ENCODE measurements at regions not wholly inside any gene's neighbourhood (a gene's known extent, or its start where the extent isn't known, plus 50 kb on each side); places are given as distances from the start of the nearest gene placed in this dataset.

DNA sequence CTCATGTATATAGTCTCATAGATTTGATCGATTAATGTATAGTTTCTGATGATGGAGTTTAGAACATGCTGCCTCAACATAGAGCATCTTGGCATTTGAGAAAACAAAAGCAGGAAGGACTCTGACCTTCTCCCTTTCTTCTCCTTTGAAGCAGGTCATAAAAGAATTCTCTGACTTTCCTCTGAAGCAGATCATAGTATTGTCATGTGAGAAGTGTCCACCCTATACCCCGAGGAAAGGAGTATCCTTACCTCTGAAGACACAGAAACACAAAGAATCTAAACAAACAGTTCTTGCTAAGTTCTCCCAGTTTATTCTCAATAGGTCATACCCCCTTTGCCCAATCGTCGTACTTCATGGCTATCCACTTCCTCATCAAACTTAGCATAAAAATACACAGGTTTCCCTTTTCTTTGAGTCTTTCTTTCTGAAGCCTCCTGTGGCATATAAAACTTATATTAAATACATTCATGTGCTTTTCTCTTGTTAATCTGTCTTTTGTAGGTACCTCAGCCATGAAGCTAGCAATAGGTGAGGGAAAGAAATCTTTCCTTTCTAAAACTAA is 194.9 kb downstream of the REEP3 start:
- H3K4me1 ChIP-seq = peaks cover 16% of the 10 kb centered on the region
- H3K27me3 ChIP-seq (ENCODE audit: low read depth) = peaks cover 17% of the 10 kb centered on the region
- in situ Hi-C loops (cut with MboI; ENCODE audit: low sequenced_read_pairs) = loop anchor here (10.0 kb wide), 1 partner anchor 501 kb away; no protein-coding TSS in a partner anchor
- DNase-seq (ENCODE audit: low spot score in 2 of 2) = no peak
- no peaks in the 10 kb centered on the region for H3K9me3 ChIP-seq
- no peaks in the 10 kb centered on the region for H3K36me3 ChIP-seq (replicated peaks)
- no peak overlapping the region for H3K4me3 ChIP-seq

DNA sequence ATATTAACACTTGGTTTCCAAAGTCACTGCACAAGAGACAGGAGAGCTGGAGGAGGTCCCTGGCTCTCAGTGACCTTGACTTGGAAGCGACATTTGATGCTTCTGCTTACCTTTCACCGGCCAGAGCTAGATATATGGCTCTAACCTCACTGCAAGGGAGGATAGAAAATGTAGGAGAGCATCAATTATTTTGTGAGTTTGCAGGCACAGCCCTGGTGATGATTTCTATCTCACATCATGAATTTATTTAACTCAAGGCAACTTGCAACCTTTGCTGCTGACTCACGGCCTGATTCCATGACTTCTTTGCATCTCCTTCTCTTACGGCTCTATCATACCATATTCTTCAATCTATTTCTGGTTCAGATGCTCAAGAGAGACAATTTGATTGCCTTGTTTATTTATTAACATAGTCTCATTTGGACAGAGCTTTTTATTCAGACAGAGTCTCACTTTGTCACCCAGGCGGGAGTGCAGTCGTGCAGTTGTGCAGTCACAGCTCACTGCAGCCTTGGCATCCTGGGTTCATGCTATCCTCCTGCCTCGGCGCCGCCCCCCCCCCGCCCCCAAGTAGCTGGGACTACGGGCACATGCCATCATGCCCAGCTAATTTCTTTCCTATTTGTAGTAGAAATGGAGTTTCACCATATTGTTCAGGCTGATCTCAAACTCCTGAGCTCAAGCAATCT is 196.0 kb downstream of the REEP3 start:
- in situ Hi-C loops (cut with MboI; ENCODE audit: low sequenced_read_pairs) = loop anchor here (10.0 kb wide), 1 partner anchor 502 kb away; no protein-coding TSS in a partner anchor
- no peaks in the 10 kb centered on the region for H3K9me3 ChIP-seq
- H3K4me3 ChIP-seq = no peak overlapping the region
- H3K27me3 ChIP-seq (ENCODE audit: low read depth) = peaks cover 17% of the 10 kb centered on the region
- H3K36me3 ChIP-seq (replicated peaks) = no peaks in the 10 kb centered on the region
- no peak for DNase-seq (ENCODE audit: low spot score in 2 of 2)
- H3K4me1 ChIP-seq = peaks cover 16% of the 10 kb centered on the region

DNA sequence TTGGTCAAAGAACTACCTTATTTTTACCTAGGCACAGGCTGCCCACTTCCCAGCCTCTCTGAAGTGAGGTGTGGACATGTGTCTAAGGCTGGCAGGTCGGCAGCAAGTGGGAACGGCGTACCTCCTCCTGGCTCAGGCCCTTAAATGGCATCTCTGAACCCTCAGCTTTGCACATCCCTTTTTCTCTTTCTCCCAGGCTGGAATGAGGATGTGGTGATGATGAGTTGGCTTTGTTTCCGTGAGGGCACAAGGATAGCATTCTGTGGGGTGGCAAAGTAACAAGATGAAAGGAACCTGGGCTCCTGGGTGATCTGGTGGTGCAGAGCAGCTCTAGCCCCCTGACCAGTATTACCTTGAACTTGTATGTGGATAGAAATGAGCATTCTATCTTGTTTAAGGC is 196.8 kb downstream of the REEP3 start:
- H3K4me1 ChIP-seq = peaks cover 7% of the 10 kb centered on the region
- no peaks in the 10 kb centered on the region for H3K9me3 ChIP-seq
- H3K4me3 ChIP-seq = no peak overlapping the region
- no peaks in the 10 kb centered on the region for H3K36me3 ChIP-seq (replicated peaks)
- DNase-seq (ENCODE audit: low spot score in 2 of 2) = no peak
- in situ Hi-C loops (cut with MboI; ENCODE audit: low sequenced_read_pairs) = loop anchor here (10.0 kb wide), 1 partner anchor 503 kb away; no protein-coding TSS in a partner anchor
- peaks cover 17% of the 10 kb centered on the region for H3K27me3 ChIP-seq (ENCODE audit: low read depth)

DNA sequence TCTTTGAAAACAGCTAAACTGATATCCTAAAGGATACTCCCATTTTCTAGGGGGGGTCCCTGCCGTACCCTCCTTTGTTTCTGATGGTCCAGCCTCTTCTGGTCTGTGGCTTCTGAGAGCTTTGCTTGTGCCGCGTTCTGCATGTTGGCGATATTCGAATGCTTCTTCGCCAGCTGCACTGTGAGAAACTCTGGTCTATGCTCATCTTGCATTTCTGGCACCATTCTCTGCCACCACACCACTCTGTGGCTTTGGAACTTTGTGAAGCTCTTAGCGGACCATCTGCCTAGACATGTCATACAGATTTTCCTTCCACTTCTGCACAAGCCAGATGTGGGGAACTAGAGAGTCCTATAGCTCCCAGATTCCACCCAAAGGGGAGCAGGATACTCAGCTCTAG is 197.2 kb downstream of the REEP3 start:
- Histone ChIP-seq H3K36me3 (replicated peaks) (no peaks in the 10 kb centered on the region), H3K9me3 (no peaks in the 10 kb centered on the region), H3K4me1 (peaks cover 6% of the 10 kb centered on the region; the same call in 1 of the 2 replicates), H3K27me3 (ENCODE audit: low read depth) (peaks cover 17% of the 10 kb centered on the region), H3K4me3 (no peak overlapping the region)
- no peak for DNase-seq (ENCODE audit: low spot score in 2 of 2)
- in situ Hi-C loops (cut with MboI; ENCODE audit: low sequenced_read_pairs) = loop anchor here (10.0 kb wide), 1 partner anchor 504 kb away; no protein-coding TSS in a partner anchor

DNA sequence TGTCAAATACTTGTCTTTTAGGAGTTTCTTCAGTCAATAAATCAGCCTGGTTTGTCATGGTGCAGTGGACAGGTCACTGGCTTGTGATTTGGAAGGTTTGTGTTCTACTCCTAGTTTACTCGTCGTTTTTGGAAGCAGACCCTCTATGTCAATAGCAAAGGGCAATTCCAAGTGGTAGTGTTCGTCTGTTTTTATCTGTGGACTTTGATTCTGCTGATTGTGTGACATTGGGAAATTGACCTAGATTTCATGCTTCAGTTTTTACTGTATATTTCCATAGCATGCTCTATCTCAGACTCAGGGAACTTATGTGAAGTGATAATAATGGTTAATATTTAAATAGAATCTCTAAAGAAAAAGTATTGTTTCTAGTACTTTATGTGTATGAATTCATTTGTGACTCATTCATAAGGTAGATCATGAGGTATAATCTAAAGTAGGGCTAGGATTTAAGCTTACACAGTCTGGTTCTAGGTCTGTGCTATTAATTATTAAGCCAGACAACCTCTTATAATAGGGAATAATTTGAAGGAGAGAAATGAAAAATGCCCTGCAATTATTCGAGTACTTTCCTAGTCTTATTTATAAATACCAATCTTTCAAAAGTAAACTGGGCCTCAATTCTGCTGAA is 198.1 kb downstream of the REEP3 start:
- DNase-seq (ENCODE audit: low spot score in 2 of 2) = no peak
- H3K4me3 ChIP-seq = no peak overlapping the region
- peaks cover 17% of the 10 kb centered on the region for H3K27me3 ChIP-seq (ENCODE audit: low read depth)
- in situ Hi-C loops (cut with MboI; ENCODE audit: low sequenced_read_pairs) = loop anchor here (10.0 kb wide), 1 partner anchor 505 kb away; no protein-coding TSS in a partner anchor
- H3K4me1 ChIP-seq = 0 out of 2 replicates have a peak, but pooled peaks cover 3% of the 10 kb centered on the region
- H3K36me3 ChIP-seq (replicated peaks) = no peaks in the 10 kb centered on the region
- no peaks in the 10 kb centered on the region for H3K9me3 ChIP-seq

DNA sequence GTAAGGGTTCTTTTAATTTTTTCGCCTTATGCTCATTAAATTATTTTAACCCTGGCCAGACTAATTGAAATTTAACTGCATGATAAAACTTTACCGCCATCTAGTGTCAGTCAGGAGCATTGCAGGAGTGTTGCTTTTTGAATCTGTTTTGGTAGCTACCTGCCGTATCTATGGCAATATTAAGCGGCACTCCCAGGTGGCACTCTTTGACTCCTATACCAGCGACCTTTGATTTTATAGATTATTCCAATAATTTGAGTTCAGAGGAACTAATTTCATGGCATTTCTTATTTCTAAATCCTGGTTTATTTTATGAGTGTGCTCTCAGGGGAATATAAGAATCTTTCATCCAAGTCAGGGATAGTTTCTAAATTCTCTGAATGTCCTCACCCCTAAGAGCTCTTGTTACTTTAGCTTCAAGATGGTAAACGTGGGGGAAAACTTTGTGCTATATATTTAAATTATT is 198.9 kb downstream of the REEP3 start:
- Histone ChIP-seq H3K27me3 (ENCODE audit: low read depth) (peaks cover 15% of the 10 kb centered on the region), H3K9me3 (no peaks in the 10 kb centered on the region), H3K4me3 (no peak overlapping the region), H3K4me1 (0 out of 2 replicates have a peak, but pooled peaks cover 3% of the 10 kb centered on the region), H3K36me3 (replicated peaks) (no peaks in the 10 kb centered on the region)
- peak; percentile 48 to 57 for DNase-seq (ENCODE audit: low spot score in 2 of 2)
- in situ Hi-C loops (cut with MboI; ENCODE audit: low sequenced_read_pairs) = loop anchor here (10.0 kb wide), 1 partner anchor 85 kb away; no protein-coding TSS in a partner anchor

DNA sequence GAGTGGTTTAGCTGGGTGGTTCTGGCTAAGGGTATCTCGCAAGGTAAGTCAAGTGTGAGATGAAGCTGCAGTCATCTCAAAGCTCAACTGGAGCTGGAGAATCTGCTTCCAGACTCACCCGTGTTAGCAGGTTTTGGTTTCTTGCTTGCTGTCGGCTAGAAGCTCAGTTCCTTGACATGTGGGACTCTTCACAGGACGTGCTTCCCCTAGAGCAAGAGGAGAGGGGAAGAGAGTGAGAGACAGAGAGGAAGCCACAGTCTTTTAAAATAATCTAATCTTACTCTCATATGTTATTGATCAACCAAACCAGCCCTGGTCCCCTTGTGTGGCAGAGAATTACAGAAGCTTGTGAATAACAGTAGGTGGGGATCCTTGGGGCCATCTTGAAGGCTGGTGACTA is 199.5 kb downstream of the REEP3 start:
- no peaks in the 10 kb centered on the region for H3K9me3 ChIP-seq
- DNase-seq (ENCODE audit: low spot score in 2 of 2) = no peak
- 0 out of 2 replicates have a peak, but pooled peaks cover 3% of the 10 kb centered on the region for H3K4me1 ChIP-seq
- peaks cover 15% of the 10 kb centered on the region for H3K27me3 ChIP-seq (ENCODE audit: low read depth)
- H3K4me3 ChIP-seq = no peak overlapping the region
- H3K36me3 ChIP-seq (replicated peaks) = no peaks in the 10 kb centered on the region
- in situ Hi-C loops (cut with MboI; ENCODE audit: low sequenced_read_pairs) = loop anchor here (10.0 kb wide), 1 partner anchor 86 kb away; no protein-coding TSS in a partner anchor

DNA sequence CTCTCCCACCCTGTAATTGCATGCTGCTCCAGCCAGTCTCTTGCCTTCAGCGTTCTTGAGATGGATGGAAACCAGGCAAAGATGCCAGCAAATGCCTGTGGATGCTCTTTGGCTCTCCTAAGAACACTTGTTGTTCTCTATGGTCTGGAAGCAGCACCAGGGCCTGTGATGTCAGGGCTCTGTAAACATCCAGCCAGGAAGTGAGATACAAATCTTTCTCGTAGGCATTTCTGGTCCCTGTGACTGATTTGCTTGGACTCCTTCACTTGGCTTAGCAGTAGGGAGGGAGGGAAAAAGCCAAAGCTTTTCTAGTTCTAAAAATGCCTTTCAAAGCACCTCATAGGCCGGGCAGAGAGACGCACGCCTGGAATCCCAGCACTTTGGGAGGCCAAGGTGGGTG is 201.3 kb downstream of the REEP3 start:
- Histone ChIP-seq H3K9me3 (no peaks in the 10 kb centered on the region), H3K36me3 (replicated peaks) (no peaks in the 10 kb centered on the region), H3K4me3 (no peak overlapping the region), H3K27me3 (ENCODE audit: low read depth) (peaks cover 20% of the 10 kb centered on the region), H3K4me1 (no peaks in the 10 kb centered on the region)
- in situ Hi-C loops (cut with MboI; ENCODE audit: low sequenced_read_pairs) = loop anchor here (10.0 kb wide), 1 partner anchor 88 kb away; no protein-coding TSS in a partner anchor
- no peak for DNase-seq (ENCODE audit: low spot score in 2 of 2)

DNA sequence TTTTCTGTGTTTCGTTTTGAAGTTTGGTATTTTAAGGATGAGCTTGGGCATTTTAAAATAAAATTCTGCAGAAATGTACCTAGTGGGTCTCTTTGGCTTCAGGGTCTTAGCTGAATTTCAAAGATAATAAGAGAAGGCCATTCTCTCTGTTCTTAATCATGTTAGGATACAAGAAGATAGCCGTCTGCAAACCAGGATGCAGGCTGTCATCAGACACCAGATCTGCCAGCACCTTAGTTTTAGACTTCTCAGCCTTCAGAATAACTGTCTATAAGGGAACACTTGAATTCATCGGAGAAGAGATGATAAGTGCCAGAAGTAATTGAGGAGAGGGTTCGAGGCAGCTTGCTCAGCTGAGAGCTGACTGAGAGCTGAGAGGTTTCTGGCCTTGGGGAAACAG is 202.1 kb downstream of the REEP3 start:
- DNase-seq (ENCODE audit: low spot score in 2 of 2) = no peak
- H3K27me3 ChIP-seq (ENCODE audit: low read depth) = peaks cover 27% of the 10 kb centered on the region
- no peaks in the 10 kb centered on the region for H3K9me3 ChIP-seq
- H3K36me3 ChIP-seq (replicated peaks) = no peaks in the 10 kb centered on the region
- no peak overlapping the region for H3K4me3 ChIP-seq
- no peaks in the 10 kb centered on the region for H3K4me1 ChIP-seq
- in situ Hi-C loops (cut with MboI; ENCODE audit: low sequenced_read_pairs) = loop anchor here (10.0 kb wide), 1 partner anchor 89 kb away; no protein-coding TSS in a partner anchor

DNA sequence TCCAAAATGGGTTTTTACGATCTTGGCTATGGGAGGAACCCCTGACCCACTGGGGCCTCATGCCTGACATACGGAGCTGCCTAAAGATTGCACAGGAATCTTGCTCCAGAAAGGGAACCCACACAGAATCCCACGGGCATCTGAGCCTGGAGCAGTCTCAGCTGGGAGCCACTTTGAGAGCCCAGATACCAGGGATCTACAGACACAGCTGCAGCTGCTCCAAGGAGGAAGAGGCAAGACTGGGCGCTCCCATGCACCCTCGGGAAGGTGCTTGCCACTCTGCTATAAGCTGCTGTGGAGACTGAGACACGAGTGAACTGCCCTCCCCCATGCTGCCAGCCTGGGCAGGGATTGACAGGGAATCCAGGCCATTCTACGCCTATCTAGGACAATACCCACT is 202.5 kb downstream of the REEP3 start:
- Histone ChIP-seq H3K4me3 (no peak overlapping the region), H3K27me3 (ENCODE audit: low read depth) (peaks cover 27% of the 10 kb centered on the region), H3K9me3 (no peaks in the 10 kb centered on the region), H3K4me1 (no peaks in the 10 kb centered on the region), H3K36me3 (replicated peaks) (no peaks in the 10 kb centered on the region)
- in situ Hi-C loops (cut with MboI; ENCODE audit: low sequenced_read_pairs) = loop anchor here (10.0 kb wide), 1 partner anchor 89 kb away; no protein-coding TSS in a partner anchor
- no peak for DNase-seq (ENCODE audit: low spot score in 2 of 2)

DNA sequence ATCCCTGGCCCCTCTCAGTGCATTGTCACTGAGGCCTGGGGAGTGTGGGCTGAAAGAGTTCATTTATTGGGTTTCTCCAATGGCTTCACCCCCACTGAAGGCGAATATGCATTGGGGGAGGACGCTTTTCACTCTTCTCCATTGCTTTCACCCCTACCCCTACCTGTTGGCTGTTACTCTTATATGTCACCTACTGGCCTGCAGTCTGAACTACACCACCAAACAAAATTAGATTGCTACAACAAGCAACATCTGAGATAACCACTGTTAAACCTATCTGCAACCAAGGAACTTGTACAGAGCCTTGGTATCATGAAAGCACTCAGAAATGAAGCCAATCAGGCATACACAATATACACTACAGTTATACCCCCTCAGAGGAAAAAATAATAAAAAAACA is 203.7 kb downstream of the REEP3 start:
- no peaks in the 10 kb centered on the region for H3K36me3 ChIP-seq (replicated peaks)
- no peak for DNase-seq (ENCODE audit: low spot score in 2 of 2)
- no peaks in the 10 kb centered on the region for H3K4me1 ChIP-seq
- in situ Hi-C loops (cut with MboI; ENCODE audit: low sequenced_read_pairs) = loop anchor here (10.0 kb wide), 1 partner anchor 90 kb away; no protein-coding TSS in a partner anchor
- no peaks in the 10 kb centered on the region for H3K9me3 ChIP-seq
- H3K27me3 ChIP-seq (ENCODE audit: low read depth) = peaks cover 31% of the 10 kb centered on the region
- no peak overlapping the region for H3K4me3 ChIP-seq

DNA sequence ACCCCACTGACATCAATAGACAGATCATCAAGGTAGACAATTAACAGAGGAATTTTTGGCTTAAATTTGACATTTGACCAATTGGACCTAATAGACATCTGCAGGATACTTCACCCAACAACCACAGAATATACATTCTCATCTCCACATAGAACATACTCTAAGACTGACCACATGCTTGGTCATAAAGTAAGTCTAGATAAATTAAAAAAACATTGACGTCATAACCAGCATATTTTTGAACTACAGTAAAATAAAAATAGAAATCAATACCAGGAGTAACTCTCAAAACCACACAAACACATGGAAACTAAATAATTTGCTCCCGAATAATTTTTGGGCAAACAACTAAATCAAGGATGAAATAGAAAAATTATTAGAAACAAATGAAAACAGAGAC is 205.7 kb downstream of the REEP3 start:
- no peaks in the 10 kb centered on the region for H3K36me3 ChIP-seq (replicated peaks)
- H3K4me1 ChIP-seq = no peaks in the 10 kb centered on the region
- peaks cover 26% of the 10 kb centered on the region for H3K27me3 ChIP-seq (ENCODE audit: low read depth)
- no peak overlapping the region for H3K4me3 ChIP-seq
- H3K9me3 ChIP-seq = no peaks in the 10 kb centered on the region
- no peak for DNase-seq (ENCODE audit: low spot score in 2 of 2)
- in situ Hi-C loops (cut with MboI; ENCODE audit: low sequenced_read_pairs) = loop anchor here (10.0 kb wide), 1 partner anchor 92 kb away; no protein-coding TSS in a partner anchor

DNA sequence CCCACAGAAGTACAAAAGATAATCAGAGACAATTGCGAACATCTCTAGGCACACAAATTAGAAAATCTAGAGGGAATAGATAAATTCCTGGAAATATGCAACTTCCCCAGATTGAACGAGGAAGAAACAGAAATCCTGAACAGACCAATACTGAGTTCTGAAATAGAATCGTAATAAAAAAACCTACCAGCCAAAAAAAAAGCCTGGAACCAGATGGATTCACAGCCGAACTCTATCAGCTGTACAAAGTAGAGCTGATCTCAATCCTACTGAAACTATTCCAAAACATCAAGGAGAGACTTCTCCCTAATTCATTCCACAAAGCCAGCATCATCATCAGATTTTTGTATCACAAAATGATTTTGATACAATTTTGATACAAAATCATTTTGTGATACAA is 206.4 kb downstream of the REEP3 start:
- H3K36me3 ChIP-seq (replicated peaks) = no peaks in the 10 kb centered on the region
- peaks cover 26% of the 10 kb centered on the region for H3K27me3 ChIP-seq (ENCODE audit: low read depth)
- in situ Hi-C loops (cut with MboI; ENCODE audit: low sequenced_read_pairs) = loop anchor here (10.0 kb wide), 1 partner anchor 93 kb away; no protein-coding TSS in a partner anchor
- DNase-seq (ENCODE audit: low spot score in 2 of 2) = no peak
- no peaks in the 10 kb centered on the region for H3K4me1 ChIP-seq
- no peaks in the 10 kb centered on the region for H3K9me3 ChIP-seq
- no peak overlapping the region for H3K4me3 ChIP-seq

Data from HAP-1 (cell line).